B cell (primary cell): ENCODE measurements at regions not wholly inside any gene's neighbourhood (a gene's known extent, or its start where the extent isn't known, plus 50 kb on each side); places are given as distances from the start of the nearest gene placed in this dataset.

Source experiments
- ATAC-seq: fragments of 200-7000 bp; cut with Tn5 transposase; one replicate; pipeline ENCODE4 v1.10.0; 2021; ENCODE audit warnings: low read depth, mild to moderate bottlenecking, moderate number of reproducible peaks, moderate library complexity
- CTCF ChIA-PET: fragments of 350-600 bp; sonication (Branson Sonifier 250); formaldehyde crosslinking; loops from one replicate; lab custom pipeline; 2021; ENCODE audit warnings: antibody characterized with exemption, inconsistent platforms; lab: Charles Lee
- POLR2A ChIA-PET: fragments of 350-600 bp; sonication (Branson Sonifier 250); formaldehyde crosslinking; loops from one replicate; lab custom pipeline; 2021; ENCODE audit warnings: antibody characterized with exemption; lab: Charles Lee
- DNase-seq: peaks from one replicate; pipeline ENCODE4 v3.0.0; 2013
- H2AFZ ChIP-seq: 2 replicates; pipeline ENCODE4 v1.6.1; 2012; ENCODE audit warnings: mild to moderate bottlenecking, low read depth, low read length; ENCODE audit not compliant: insufficient read depth, poor library complexity, severe bottlenecking
- H3K27ac ChIP-seq, 2 donors: 1 replicate in 1 of 2; 2 replicates in 1 of 2; pipeline ENCODE4 v1.5.1; 2012 to 2013; ENCODE audit warnings: low read length in 2 of 2, mild to moderate bottlenecking in 2 of 2, moderate library complexity in 1 of 2
- H3K27me3 ChIP-seq, 4 experiments: fragments of 200-600 bp in 1 of 4; sonication (generic) in 1 of 4; replicated peaks in 1 of 4; 1 replicate in 2 of 4; 2 replicates in 2 of 4; pipeline versions ENCODE4 v1.6.1 to v1.7.0; 2013 to 2016; ENCODE audit warnings: low read length in 3 of 4, mild to moderate bottlenecking in 2 of 4, mixed read lengths in 1 of 4, moderate library complexity in 1 of 4; ENCODE audit not compliant: insufficient read depth in 4 of 4, control insufficient read depth in 3 of 4; ENCODE audit errors: control extremely low read depth in 1 of 4
- H3K36me3 ChIP-seq, 2 experiments: replicated peaks in 1 of 2; 1 replicate in 1 of 2; 2 replicates in 1 of 2; pipeline versions ENCODE4 v1.6.1 to v1.7.1; 2013; ENCODE audit warnings: low read length in 1 of 2; ENCODE audit not compliant: insufficient read depth in 2 of 2, control insufficient read depth in 1 of 2; ENCODE audit errors: control extremely low read depth in 1 of 2, extremely low read depth in 1 of 2
- H3K4me1 ChIP-seq, 2 donors: fragments of 200-600 bp in 1 of 2; sonication (generic) in 1 of 2; 1 replicate in 1 of 2; 2 replicates in 1 of 2; pipeline versions ENCODE4 v1.5.1 to v1.6.1; 2013 to 2017; ENCODE audit warnings: low read length in 2 of 2; ENCODE audit not compliant: control insufficient read depth in 2 of 2, insufficient read depth in 2 of 2
- H3K4me2 ChIP-seq: replicated peaks from 2 replicates; pipeline ENCODE3; 2012; ENCODE audit warnings: mild to moderate bottlenecking, low read depth, low read length; ENCODE audit not compliant: poor library complexity, severe bottlenecking
- H3K4me3 ChIP-seq, 5 experiments: fragments of 200-600 bp in 1 of 5; sonication (generic) in 1 of 5; 1 replicate in 3 of 5; 2 replicates in 2 of 5; pipeline versions ENCODE4 v1.5.1 to v1.7.0; 2011 to 2016; ENCODE audit warnings: low read length in 4 of 5, mild to moderate bottlenecking in 4 of 5, low read depth in 2 of 5, control low read depth in 1 of 5, moderate library complexity in 1 of 5; ENCODE audit not compliant: insufficient read depth in 1 of 5; ENCODE audit errors: control extremely low read depth in 1 of 5, extremely low read depth in 1 of 5
- H3K79me2 ChIP-seq: fragments of 200-600 bp; sonication (generic); one replicate; pipeline ENCODE4 v1.6.0; 2016; ENCODE audit warnings: low read length; ENCODE audit not compliant: control insufficient read depth, insufficient read depth
- H3K9ac ChIP-seq: fragments of 200-600 bp; sonication (generic); 2 replicates; pipeline ENCODE4 v1.6.1; 2017; ENCODE audit warnings: mild to moderate bottlenecking, low read length, moderate library complexity
- H3K9me3 ChIP-seq, 3 donors: one replicate each; pipeline versions ENCODE4 v1.6.1 to v1.7.1; 2013; ENCODE audit warnings: low read length in 2 of 3; ENCODE audit not compliant: control insufficient read depth in 2 of 3, insufficient read depth in 1 of 3; ENCODE audit errors: control extremely low read depth in 1 of 3
- H4K20me1 ChIP-seq: 2 replicates; pipeline ENCODE4 v1.6.0; 2012; ENCODE audit warnings: mild to moderate bottlenecking, low read length; ENCODE audit not compliant: insufficient read depth, control insufficient read depth, poor library complexity, severe bottlenecking
- H3K27ac Mint-ChIP-seq: one replicate; pipeline ENCODE4 v1.8.0; 2021; ENCODE audit warnings: mixed read lengths
- H3K27me3 Mint-ChIP-seq: one replicate; pipeline ENCODE4 v1.8.0; 2021; ENCODE audit warnings: mixed read lengths
- H3K4me1 Mint-ChIP-seq: one replicate; pipeline ENCODE4 v1.8.0; 2021; ENCODE audit warnings: mixed read lengths
- H3K4me3 Mint-ChIP-seq: one replicate; pipeline ENCODE4 v1.8.0; 2021; ENCODE audit warnings: mixed read lengths
- H3K9me3 Mint-ChIP-seq: one replicate; pipeline ENCODE4 v1.8.0; 2022; ENCODE audit warnings: mixed read lengths; ENCODE audit not compliant: insufficient read depth
- CTCF ChIP-seq: fragments of 200-600 bp; IDR thresholded peaks from one replicate; pipeline ENCODE4 v1.8.0; 2022; ENCODE audit warnings: antibody characterized with exemption, mild to moderate bottlenecking
- EZH2 ChIP-seq: IDR thresholded peaks from 2 replicates; pipeline ENCODE4 v1.6.1; 2012; ENCODE audit warnings: borderline replicate concordance, low read depth, mild to moderate bottlenecking, moderate library complexity, low read length; ENCODE audit not compliant: insufficient read depth, poor library complexity, severe bottlenecking
- WGBS: methylation state at CpG from one replicate; pipeline ENCODE4 v1.1.5; 2013; ENCODE audit warnings: missing lambda C conversion rate; ENCODE audit not compliant: insufficient coverage; 5-methylcytosine and 5-hydroxymethylcytosine counted together
- intact Hi-C: fragments of 100-400 bp; cut with micrococcal nuclease; formaldehyde crosslinking; loops from one replicate; pipeline ENCODE4 v1.10.0; 2022

GRCh38 chr15:29883126-29883525, 60.9 kb upstream of the TJP1 start:
- peaks cover 21% of the 10 kb centered on the region for H3K27me3 Mint-ChIP-seq
- no peak for DNase-seq
- ChIA-PET CTCF (no interaction called here), POLR2A (no interaction called here)
- no peak overlapping the region for H3K9ac ChIP-seq
- H4K20me1 ChIP-seq: no peaks in the 10 kb centered on the region
- TF ChIP-seq CTCF (no peak), EZH2 (no peak)
- no peaks in the 10 kb centered on the region for H3K9me3 Mint-ChIP-seq
- no peaks in the 10 kb centered on the region for H3K36me3 ChIP-seq
- WGBS: 86% methylated on average over 3 of the region's 3 CpGs
- H3K4me3 ChIP-seq: no peak overlapping the region
- H3K27ac ChIP-seq: no peak overlapping the region
- H3K4me3 Mint-ChIP-seq: no peak overlapping the region
- no peak for ATAC-seq
- no peaks in the 10 kb centered on the region for H3K79me2 ChIP-seq
- no peaks in the 10 kb centered on the region for H3K27me3 ChIP-seq
- intact Hi-C loops: no loop called here
- no peak overlapping the region for H2AFZ ChIP-seq
- H3K4me1 ChIP-seq: no peaks in the 10 kb centered on the region
- H3K4me2 ChIP-seq: no peak overlapping the region
- H3K9me3 ChIP-seq: peaks cover 0 to 5% (median 0%) of the 10 kb centered on the region in 3 donors
- no peaks in the 10 kb centered on the region for H3K4me1 Mint-ChIP-seq
- no peak overlapping the region for H3K27ac Mint-ChIP-seq

GRCh38 chr15:29880886-29881285, 58.6 kb upstream of the TJP1 start:
- H3K4me1 Mint-ChIP-seq: no peaks in the 10 kb centered on the region
- POLR2A ChIA-PET: no interaction called here
- H4K20me1 ChIP-seq: no peaks in the 10 kb centered on the region
- H3K79me2 ChIP-seq: no peaks in the 10 kb centered on the region
- H3K36me3 ChIP-seq: no peaks in the 10 kb centered on the region
- no peak overlapping the region for H3K27ac Mint-ChIP-seq
- intact Hi-C loops: no loop called here
- no peak overlapping the region for H3K4me3 Mint-ChIP-seq
- H3K4me2 ChIP-seq: no peak overlapping the region
- no peaks in the 10 kb centered on the region for H3K9me3 Mint-ChIP-seq
- H3K27ac ChIP-seq: no peak overlapping the region
- no peak for TF ChIP-seq CTCF
- TF ChIP-seq EZH2: no peak
- H3K4me1 ChIP-seq: no peaks in the 10 kb centered on the region
- WGBS: 100% methylated on average over 1 of the region's 4 CpGs
- DNase-seq: no peak
- CTCF ChIA-PET: no interaction called here
- no peak overlapping the region for H2AFZ ChIP-seq
- H3K27me3 ChIP-seq: no peaks in the 10 kb centered on the region
- ATAC-seq: no peak
- H3K9ac ChIP-seq: no peak overlapping the region
- H3K9me3 ChIP-seq: peaks cover 0 to 7% (median 0%) of the 10 kb centered on the region in 3 donors
- H3K4me3 ChIP-seq: no peak overlapping the region
- H3K27me3 Mint-ChIP-seq: peaks cover 18% of the 10 kb centered on the region
